RWPE2 (cell line): ENCODE measurements at regions not wholly inside any gene's neighbourhood (a gene's known extent, or its start where the extent isn't known, plus 50 kb on each side); places are given as distances from the start of the nearest gene placed in this dataset.
"Not testable (repeated sequence)": the region's sequence is repeated elsewhere in the genome, so short reads cannot be mapped to it uniquely, and the experiment has no call there.

Source experiments
- ATAC-seq: fragments of 200-7000 bp; cut with Tn5 transposase; 3 replicates; pipeline ENCODE4 v1.9.1; 2021; ENCODE audit warnings: low read depth
- DNase-seq: peaks from one replicate; pipeline ENCODE4 v3.0.0-alpha.2; 2020; ENCODE audit warnings: low spot score
- H3K27ac ChIP-seq: fragments of 450-650 bp; 2 replicates; pipeline ENCODE4 v1.5.1; 2017; ENCODE audit warnings: mild to moderate bottlenecking; ENCODE audit not compliant: poor library complexity, severe bottlenecking
- H3K27me3 ChIP-seq: fragments of 250-450 bp; sonication (Bioruptor Pico); 2 replicates; pipeline ENCODE4 v1.5.1; 2021; ENCODE audit warnings: mild to moderate bottlenecking, moderate library complexity; ENCODE audit not compliant: insufficient read depth, poor library complexity, severe bottlenecking
- H3K36me3 ChIP-seq: fragments of 250-450 bp; sonication (Bioruptor Pico); 2 replicates; pipeline ENCODE4 v1.5.1; 2020; ENCODE audit warnings: low read depth, mild to moderate bottlenecking, moderate library complexity
- H3K4me1 ChIP-seq: fragments of 250-450 bp; sonication (Bioruptor Pico); 2 replicates; pipeline ENCODE4 v1.5.1; 2021; ENCODE audit warnings: mild to moderate bottlenecking, moderate library complexity; ENCODE audit not compliant: insufficient read depth, poor library complexity, severe bottlenecking
- H3K4me3 ChIP-seq: fragments of 250-450 bp; sonication (Bioruptor Pico); 2 replicates; pipeline ENCODE4 v1.5.1; 2021; ENCODE audit warnings: mild to moderate bottlenecking, moderate library complexity; ENCODE audit not compliant: severe bottlenecking
- H3K9me3 ChIP-seq: fragments of 250-450 bp; sonication (Bioruptor Pico); 2 replicates; pipeline ENCODE4 v1.5.1; 2021; ENCODE audit warnings: mild to moderate bottlenecking, moderate library complexity; ENCODE audit not compliant: severe bottlenecking
- CTCF ChIP-seq: fragments of 450-650 bp; IDR thresholded peaks from one replicate; pipeline ENCODE4 v1.5.1; 2017; ENCODE audit warnings: mild to moderate bottlenecking, moderate library complexity; ENCODE audit not compliant: poor library complexity, severe bottlenecking

DNA sequence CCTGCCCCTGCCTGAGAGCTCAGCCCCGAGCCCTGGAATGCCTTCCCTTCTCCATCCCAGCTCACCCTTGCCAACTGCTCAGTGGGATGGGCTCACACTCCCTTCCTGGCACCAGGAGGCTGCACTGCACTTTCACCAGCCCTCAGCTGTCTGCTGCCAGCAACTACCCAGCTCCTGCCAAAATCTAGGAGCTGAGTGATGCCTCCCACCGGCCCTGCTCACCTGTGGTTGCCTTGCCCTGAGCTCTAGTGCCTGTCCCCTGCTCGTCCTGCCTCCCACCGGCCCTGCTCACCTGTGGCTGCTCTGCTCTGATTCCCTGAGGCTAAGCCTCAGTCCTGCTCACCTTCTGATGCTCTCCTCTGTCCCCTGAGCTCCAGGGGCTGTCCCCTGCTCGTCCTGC lies 119.8 kb downstream of the TMEM121 start:
- Histone ChIP-seq H3K36me3 (no peaks in the 10 kb centered on the region), H3K4me3 (no peak overlapping the region), H3K27me3 (no peaks in the 10 kb centered on the region), H3K4me1 (no peaks in the 10 kb centered on the region), H3K9me3 (no peaks in the 10 kb centered on the region), H3K27ac (no peak overlapping the region)
- DNase-seq (peak; percentile 75), ATAC-seq (peak; percentile 55)
- no peak for TF ChIP-seq CTCF

- not testable (repeated sequence) for H3K27ac ChIP-seq, H3K9me3 ChIP-seq, DNase-seq, H3K4me3 ChIP-seq, H3K4me1 ChIP-seq, H3K36me3 ChIP-seq, ATAC-seq, H3K27me3 ChIP-seq
Observed at GRCh38 chr14:105646711-105647281, 120.4 kb downstream of the TMEM121 start.

- H3K9me3 ChIP-seq, H3K27me3 ChIP-seq, H3K4me1 ChIP-seq, H3K27ac ChIP-seq, H3K4me3 ChIP-seq, H3K36me3 ChIP-seq: not testable (repeated sequence)
- ATAC-seq (peak; percentile 26), DNase-seq (peak; percentile 64)
Observed at GRCh38 chr14:105647426-105647783, 121.0 kb downstream of the TMEM121 start.

GRCh38 chr14:105647784-105648608 lies 121.6 kb downstream of the TMEM121 start:
- Histone ChIP-seq H3K27me3 (no peaks in the 10 kb centered on the region), H3K4me1 (no peaks in the 10 kb centered on the region), H3K9me3 (no peaks in the 10 kb centered on the region), H3K27ac (no peak overlapping the region), H3K36me3 (no peaks in the 10 kb centered on the region), H3K4me3 (no peak overlapping the region)
- DNase-seq = peak; percentile 73
- peak; percentile 28; the same call in 1 of the 3 replicates for ATAC-seq
- TF ChIP-seq CTCF = no peak

GRCh38 chr14:105648609-105649535 lies 122.5 kb downstream of the TMEM121 start:
- not testable (repeated sequence) for H3K36me3 ChIP-seq, H3K4me3 ChIP-seq, H3K9me3 ChIP-seq, H3K27me3 ChIP-seq, H3K27ac ChIP-seq, ATAC-seq, H3K4me1 ChIP-seq
- peak; percentile 62 for DNase-seq

DNA sequence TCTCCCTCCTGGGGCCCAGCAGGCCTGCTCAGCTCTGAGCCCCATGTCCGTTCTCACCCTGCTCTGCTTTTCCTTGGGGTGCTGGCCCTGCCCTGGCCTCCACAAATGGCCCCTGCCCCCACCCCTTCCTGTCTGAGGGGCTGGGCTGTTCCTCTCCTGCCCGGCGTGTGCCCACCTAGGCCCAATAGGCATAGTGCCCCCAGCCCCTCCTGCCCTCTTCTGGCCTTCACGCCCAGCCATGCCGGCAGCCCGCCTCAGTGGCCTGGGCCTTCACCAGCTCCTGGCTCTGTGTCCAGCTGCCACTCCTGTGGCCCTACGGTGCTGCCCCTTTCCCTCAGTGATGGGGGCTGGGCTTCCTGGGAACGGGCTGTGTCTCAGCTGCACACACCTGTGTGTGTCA lies 125.9 kb downstream of the TMEM121 start:
- not testable (repeated sequence) for H3K36me3 ChIP-seq, H3K27ac ChIP-seq, ATAC-seq

DNA sequence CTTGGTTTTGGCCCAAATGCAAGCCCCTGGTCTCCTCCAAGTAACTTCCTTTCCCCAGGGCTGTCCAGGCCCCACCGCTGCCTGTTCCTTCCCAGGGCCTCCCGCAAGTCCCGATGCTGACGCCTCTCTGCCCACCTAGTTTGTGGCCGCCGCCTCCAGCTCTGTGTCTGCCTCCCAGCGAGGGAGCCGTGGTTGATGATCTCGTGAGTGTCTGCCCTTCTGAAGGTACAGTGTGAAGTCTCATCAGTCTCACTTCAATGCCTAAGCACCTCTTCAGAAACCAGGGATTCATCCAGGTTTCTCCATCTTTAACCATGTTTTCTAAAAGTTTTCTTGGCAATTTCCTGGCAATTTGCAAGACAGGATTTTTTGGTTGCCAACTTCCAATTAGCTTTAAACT lies 127.5 kb downstream of the TMEM121 start:
- H3K4me3 ChIP-seq = not testable (repeated sequence)

More for the DNA sequence above, 125.9 kb downstream of the TMEM121 start:
- H3K4me1 ChIP-seq, H3K4me3 ChIP-seq, H3K27me3 ChIP-seq, H3K9me3 ChIP-seq: not testable (repeated sequence)
- peak; percentile 65 for DNase-seq

GRCh38 chr14:105659255-105659654 lies 132.9 kb downstream of the TMEM121 start:
- ATAC-seq, H3K27ac ChIP-seq, H3K4me3 ChIP-seq, H3K9me3 ChIP-seq, DNase-seq, H3K27me3 ChIP-seq, H3K4me1 ChIP-seq, H3K36me3 ChIP-seq: not testable (repeated sequence)

More for the DNA sequence above, 127.5 kb downstream of the TMEM121 start:
- H3K27me3 ChIP-seq, H3K27ac ChIP-seq, H3K9me3 ChIP-seq, H3K36me3 ChIP-seq, DNase-seq, ATAC-seq, H3K4me1 ChIP-seq: not testable (repeated sequence)
